Right lobe of liver (tissue), 4 donors: ENCODE measurements at regions not wholly inside any gene's neighbourhood (a gene's known extent, or its start where the extent isn't known, plus 50 kb on each side); places are given as distances from the start of the nearest gene placed in this dataset.

Experiments
- POLR2A ChIP-seq: fragments of 450-650 bp; IDR thresholded peaks from one replicate; pipeline ENCODE4 v1.6.1; 2017; ENCODE audit warnings: antibody characterized with exemption, mild to moderate bottlenecking
- TF ChIP-seq, protein P1 (sequence below), 4 donors: fragments of 200-600 bp in 3 of 4; fragments of 450-650 bp in 1 of 4; IDR thresholded peaks; one replicate each; pipeline versions ENCODE4 v1.5.1 to v1.8.0; 2016 to 2022; ENCODE audit warnings: antibody characterized with exemption in 4 of 4, mild to moderate bottlenecking in 2 of 4
- donor health status: DM: no; HTN: no; CAD: no.
- donor health status: DM: no; HTN: no; CAD: no.
- donor health status: DM: no; HTN: yes; CAD: no.

DNA sequence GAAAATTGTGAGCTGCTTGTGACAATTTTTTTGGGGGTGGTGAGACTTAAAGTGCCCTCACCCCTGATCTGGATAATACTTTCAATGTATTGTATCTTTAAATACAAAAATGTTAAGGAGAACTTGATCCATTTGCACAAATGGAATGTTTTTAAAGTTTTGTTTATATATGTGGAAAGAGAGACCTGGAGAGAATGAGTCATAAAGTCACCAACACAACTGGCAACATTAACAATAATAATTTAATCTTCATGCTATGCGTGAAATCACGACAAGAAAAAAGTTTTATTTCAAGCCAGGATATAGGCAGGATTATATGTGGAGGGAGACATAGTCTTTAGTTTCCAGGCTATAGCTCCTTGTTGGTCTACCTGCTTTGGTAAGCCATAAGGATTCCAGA, 537.5 kb downstream of the GPAM start:
- TF ChIP-seq, protein P1, sequence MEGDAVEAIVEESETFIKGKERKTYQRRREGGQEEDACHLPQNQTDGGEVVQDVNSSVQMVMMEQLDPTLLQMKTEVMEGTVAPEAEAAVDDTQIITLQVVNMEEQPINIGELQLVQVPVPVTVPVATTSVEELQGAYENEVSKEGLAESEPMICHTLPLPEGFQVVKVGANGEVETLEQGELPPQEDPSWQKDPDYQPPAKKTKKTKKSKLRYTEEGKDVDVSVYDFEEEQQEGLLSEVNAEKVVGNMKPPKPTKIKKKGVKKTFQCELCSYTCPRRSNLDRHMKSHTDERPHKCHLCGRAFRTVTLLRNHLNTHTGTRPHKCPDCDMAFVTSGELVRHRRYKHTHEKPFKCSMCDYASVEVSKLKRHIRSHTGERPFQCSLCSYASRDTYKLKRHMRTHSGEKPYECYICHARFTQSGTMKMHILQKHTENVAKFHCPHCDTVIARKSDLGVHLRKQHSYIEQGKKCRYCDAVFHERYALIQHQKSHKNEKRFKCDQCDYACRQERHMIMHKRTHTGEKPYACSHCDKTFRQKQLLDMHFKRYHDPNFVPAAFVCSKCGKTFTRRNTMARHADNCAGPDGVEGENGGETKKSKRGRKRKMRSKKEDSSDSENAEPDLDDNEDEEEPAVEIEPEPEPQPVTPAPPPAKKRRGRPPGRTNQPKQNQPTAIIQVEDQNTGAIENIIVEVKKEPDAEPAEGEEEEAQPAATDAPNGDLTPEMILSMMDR (IDR thresholded peaks at IDR 0.05): no peak
- TF ChIP-seq POLR2A: no peak
